Left lung (tissue), 4 donors: ENCODE measurements at regions not wholly inside any gene's neighbourhood (a gene's known extent, or its start where the extent isn't known, plus 50 kb on each side); places are given as distances from the start of the nearest gene placed in this dataset.
"Not testable (repeated sequence)": the region's sequence is repeated elsewhere in the genome, so short reads cannot be mapped to it uniquely, and the experiment has no call there.

Source experiments
- ATAC-seq: fragments of 200-7000 bp; cut with Tn5 transposase; one replicate; pipeline ENCODE4 v1.9.1; 2020; ENCODE audit warnings: moderate library complexity
- DNase-seq, 4 donors: peaks; one replicate each; pipeline ENCODE4 v3.0.0-alpha.2; 2013 to 2020
- H3K27ac ChIP-seq, 2 donors: fragments of 200-600 bp; sonication (generic) in 1 of 2; one replicate each; pipeline versions ENCODE4 v1.5.0 to v1.8.0; 2020 to 2021
- H3K27me3 ChIP-seq, 2 donors: fragments of 200-600 bp; sonication (generic) in 1 of 2; one replicate each; pipeline versions ENCODE4 v1.5.0 to v1.8.0; 2020 to 2021
- H3K36me3 ChIP-seq, 2 donors: fragments of 200-600 bp; sonication (generic) in 1 of 2; one replicate each; pipeline versions ENCODE4 v1.5.0 to v1.8.0; 2020 to 2021
- H3K4me1 ChIP-seq, 2 donors: fragments of 200-600 bp; one replicate each; pipeline ENCODE4 v1.8.0; 2021
- H3K4me3 ChIP-seq, 2 donors: fragments of 200-600 bp; sonication (generic) in 1 of 2; one replicate each; pipeline versions ENCODE4 v1.5.0 to v1.8.0; 2020 to 2021; ENCODE audit warnings: mild to moderate bottlenecking in 1 of 2
- H3K9me3 ChIP-seq, 2 donors: fragments of 200-600 bp; sonication (generic) in 1 of 2; one replicate each; pipeline versions ENCODE4 v1.5.0 to v1.8.0; 2020 to 2021
- CTCF ChIP-seq, 2 donors: fragments of 200-600 bp; sonication (generic) in 1 of 2; IDR thresholded peaks; one replicate each; pipeline versions ENCODE4 v1.5.0 to v1.8.0; 2021; ENCODE audit warnings: antibody characterized with exemption in 2 of 2
- intact Hi-C, 2 donors: fragments of 100-400 bp; cut with DNase I; formaldehyde crosslinking; loops; one replicate each; pipeline versions ENCODE4 v1.11.2 to v1.14.2; 2022
- donor health status: DM: no; HTN: yes; CAD: no.
- donor health status: DM: no; HTN: no; CAD: no.

- H3K4me3 ChIP-seq, intact Hi-C loops, H3K36me3 ChIP-seq, ATAC-seq, H3K27ac ChIP-seq, H3K27me3 ChIP-seq, DNase-seq, H3K9me3 ChIP-seq: not testable (repeated sequence)
- H3K4me1 ChIP-seq, result peaks cover 7 to 32% of the 10 kb centered on the region in 2 donors
Observed at GRCh38 chr5:119299242-119299614, 56.6 kb upstream of the TNFAIP8 start.

- intact Hi-C loops, H3K4me3 ChIP-seq, H3K27me3 ChIP-seq, ATAC-seq, DNase-seq, H3K27ac ChIP-seq, H3K36me3 ChIP-seq, H3K9me3 ChIP-seq: not testable (repeated sequence)
- H3K4me1 ChIP-seq, result peaks cover 7 to 37% of the 10 kb centered on the region in 2 donors
Observed at GRCh38 chr5:119299615-119300310, 56.1 kb upstream of the TNFAIP8 start.

GRCh38 chr5:119300311-119300670 is 55.5 kb upstream of the TNFAIP8 start:
- Histone ChIP-seq H3K4me3 (no peak overlapping the region), H3K27me3 (no peaks in the 10 kb centered on the region), H3K9me3 (no peaks in the 10 kb centered on the region), H3K4me1 (peaks cover 7 to 40% of the 10 kb centered on the region in 2 donors), H3K36me3 (no peaks in the 10 kb centered on the region), H3K27ac (no peak overlapping the region)
- ATAC-seq (no peak), DNase-seq (no peak)
- TF ChIP-seq CTCF (IDR thresholded peaks at IDR 0.05), result no peak
- intact Hi-C loops, result no loop called here

GRCh38 chr5:119301210-119301609 is 54.6 kb upstream of the TNFAIP8 start:
- Histone ChIP-seq H3K9me3 (no peaks in the 10 kb centered on the region), H3K4me3 (no peak overlapping the region), H3K27ac (no peak overlapping the region), H3K36me3 (no peaks in the 10 kb centered on the region), H3K4me1 (peaks cover 7 to 40% of the 10 kb centered on the region in 2 donors), H3K27me3 (no peaks in the 10 kb centered on the region)
- no peak for TF ChIP-seq CTCF (IDR thresholded peaks at IDR 0.05)
- intact Hi-C loops, result no loop called here
- no peak for ATAC-seq
- no peak for DNase-seq

GRCh38 chr5:119301906-119302305 is 53.9 kb upstream of the TNFAIP8 start:
- Histone ChIP-seq H3K4me3 (no peak overlapping the region), H3K4me1 (peaks cover 7 to 45% of the 10 kb centered on the region in 2 donors), H3K27ac (no peak overlapping the region), H3K9me3 (no peaks in the 10 kb centered on the region), H3K27me3 (no peaks in the 10 kb centered on the region), H3K36me3 (no peaks in the 10 kb centered on the region)
- DNase-seq, result no peak
- TF ChIP-seq CTCF (IDR thresholded peaks at IDR 0.05), result no peak
- intact Hi-C loops, result no loop called here
- no peak for ATAC-seq

- no peak for ATAC-seq
Observed at GRCh38 chr5:119302449-119302848, 53.4 kb upstream of the TNFAIP8 start.

More at GRCh38 chr5:119302449-119302848, 53.4 kb upstream of the TNFAIP8 start:
- Histone ChIP-seq H3K27ac (peak overlapping the region in 1 of 2 donors; percentile 63), H3K36me3 (no peaks in the 10 kb centered on the region), H3K9me3 (no peaks in the 10 kb centered on the region), H3K27me3 (no peaks in the 10 kb centered on the region), H3K4me3 (no peak overlapping the region), H3K4me1 (peaks cover 7 to 50% of the 10 kb centered on the region in 2 donors)
- intact Hi-C loops, result no loop called here
- TF ChIP-seq CTCF (IDR thresholded peaks at IDR 0.05), result no peak
- DNase-seq, result no peak
